ENCODE measurements at regions not wholly inside any gene's neighbourhood (a gene's known extent, or its start where the extent isn't known, plus 50 kb on each side); places are given as distances from the start of the nearest gene placed in this dataset.
"Not testable (repeated sequence)": the region's sequence is repeated elsewhere in the genome, so short reads cannot be mapped to it uniquely, and the experiment has no call there.

DNA sequence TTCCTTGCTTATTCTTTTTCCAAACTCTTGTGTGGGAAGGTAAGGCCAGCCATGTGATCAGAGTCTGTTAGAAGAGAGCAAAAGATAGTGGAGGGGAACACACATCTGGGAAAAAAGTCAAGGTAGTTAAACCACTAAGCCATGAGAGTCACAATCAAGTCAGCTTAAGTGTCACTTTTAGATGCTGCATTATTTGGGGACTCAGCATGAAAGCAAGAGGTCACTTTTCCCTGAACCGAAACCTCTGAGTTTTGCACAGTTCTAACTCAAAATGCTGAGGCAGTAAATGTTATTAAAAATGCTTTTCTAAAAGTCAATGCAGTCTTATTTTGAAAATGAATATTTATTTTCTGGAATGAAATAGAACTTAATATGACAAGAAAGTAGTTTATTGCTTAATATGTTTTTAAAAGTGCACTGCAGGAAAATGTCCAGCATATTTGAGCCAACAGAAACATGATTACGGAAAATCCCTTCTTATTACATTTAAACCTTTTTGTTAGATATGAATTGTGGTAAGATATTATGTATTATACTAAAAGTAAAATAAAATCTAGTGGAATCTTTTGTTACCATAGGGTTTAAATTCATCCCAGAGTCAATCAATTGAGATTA, 69.3 kb downstream of the RBM11 start:
- 30% methylated on average over 2 of the region's 2 CpGs for whole genome bisulfite sequencing (ENCODE audit: low lambda C conversion rate)
- no peaks in the 10 kb centered on the region for H3K79me2 ChIP-seq (ENCODE audit: insufficient read depth)
- CTCF ChIA-PET: no interaction called here

DNA sequence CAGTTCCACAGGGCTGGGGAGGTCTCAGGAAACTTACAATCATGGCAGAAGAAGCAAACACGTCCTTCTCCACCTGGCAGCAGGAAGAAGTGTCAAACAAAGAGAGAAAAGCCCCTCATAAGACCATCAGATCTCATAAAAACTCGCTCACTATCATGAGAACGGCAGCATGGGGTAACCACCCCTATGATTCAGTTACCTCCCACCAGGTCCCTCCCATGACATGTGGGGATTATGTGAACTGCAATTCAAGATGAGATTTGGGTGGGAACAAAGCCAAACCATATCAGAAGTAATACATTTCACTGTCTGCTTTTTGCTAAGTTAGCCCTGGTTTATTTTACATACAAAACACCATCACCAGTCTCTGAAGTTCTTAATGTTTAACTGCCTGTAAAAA, 68.5 kb downstream of the RBM11 start:
- H3K9me3 ChIP-seq: no peaks in the 10 kb centered on the region

More for the DNA sequence above, 69.3 kb downstream of the RBM11 start:
- no peaks in the 10 kb centered on the region for H3K4me1 ChIP-seq (ENCODE audit: control insufficient read depth in 1 of 2, insufficient read depth in 2 of 2, low read depth in 1 of 2, low read length in 1 of 2)
- H3K27ac ChIP-seq (ENCODE audit: low read depth in 2 of 2, low read length in 1 of 2): no peak overlapping the region
- H3F3A ChIP-seq (replicated peaks; ENCODE audit: insufficient read depth): no peaks in the 10 kb centered on the region
- POLR2A ChIA-PET: no interaction called here
- no peaks in the 10 kb centered on the region for H3K9me2 ChIP-seq
- H2AFZ ChIP-seq (ENCODE audit: low read depth): no peak overlapping the region
- TF ChIP-seq RFX5 (IDR thresholded peaks at IDR 0.05; ENCODE audit: low read length) (no peak), TEAD4 (IDR thresholded peaks at IDR 0.05; ENCODE audit: borderline replicate concordance, insufficient read depth) (no peak), MXI1 (IDR thresholded peaks at IDR 0.05; ENCODE audit: low read depth, low read length) (no peak), EZH2phosphoT487 (IDR thresholded peaks at IDR 0.05; ENCODE audit: borderline replicate concordance, low read depth) (no peak), RAD21 (IDR thresholded peaks at IDR 0.05; ENCODE audit: low read length) (no peak), POLR2AphosphoS5 (IDR thresholded peaks at IDR 0.05; ENCODE audit: low read depth, low read length) (no peak), RXRA (IDR thresholded peaks at IDR 0.05; ENCODE audit: borderline replicate concordance, low read depth) (no peak), SIN3A (IDR thresholded peaks at IDR 0.05; ENCODE audit: borderline replicate concordance, low read depth, low read length) (no peak), JUND (IDR thresholded peaks at IDR 0.05) (no peak), SMC3 (IDR thresholded peaks at IDR 0.05; ENCODE audit: low read depth, low read length) (no peak), GATA2 (CRISPR knock-in tag; IDR thresholded peaks at IDR 0.05) (no peak)
- TF ChIP-seq, protein P1, sequence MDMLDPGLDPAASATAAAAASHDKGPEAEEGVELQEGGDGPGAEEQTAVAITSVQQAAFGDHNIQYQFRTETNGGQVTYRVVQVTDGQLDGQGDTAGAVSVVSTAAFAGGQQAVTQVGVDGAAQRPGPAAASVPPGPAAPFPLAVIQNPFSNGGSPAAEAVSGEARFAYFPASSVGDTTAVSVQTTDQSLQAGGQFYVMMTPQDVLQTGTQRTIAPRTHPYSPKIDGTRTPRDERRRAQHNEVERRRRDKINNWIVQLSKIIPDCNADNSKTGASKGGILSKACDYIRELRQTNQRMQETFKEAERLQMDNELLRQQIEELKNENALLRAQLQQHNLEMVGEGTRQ (IDR thresholded peaks at IDR 0.05; ENCODE audit: borderline replicate concordance, low read depth, low read length): no peak
- TF ChIP-seq, protein P2, sequence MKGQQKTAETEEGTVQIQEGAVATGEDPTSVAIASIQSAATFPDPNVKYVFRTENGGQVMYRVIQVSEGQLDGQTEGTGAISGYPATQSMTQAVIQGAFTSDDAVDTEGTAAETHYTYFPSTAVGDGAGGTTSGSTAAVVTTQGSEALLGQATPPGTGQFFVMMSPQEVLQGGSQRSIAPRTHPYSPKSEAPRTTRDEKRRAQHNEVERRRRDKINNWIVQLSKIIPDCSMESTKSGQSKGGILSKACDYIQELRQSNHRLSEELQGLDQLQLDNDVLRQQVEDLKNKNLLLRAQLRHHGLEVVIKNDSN (IDR thresholded peaks at IDR 0.05; ENCODE audit: borderline replicate concordance, low read depth): no peak
- TF ChIP-seq, protein P3, sequence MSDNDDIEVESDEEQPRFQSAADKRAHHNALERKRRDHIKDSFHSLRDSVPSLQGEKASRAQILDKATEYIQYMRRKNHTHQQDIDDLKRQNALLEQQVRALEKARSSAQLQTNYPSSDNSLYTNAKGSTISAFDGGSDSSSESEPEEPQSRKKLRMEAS (IDR thresholded peaks at IDR 0.05; ENCODE audit: low read depth): no peak
- H3K4me3 ChIP-seq (ENCODE audit: low read depth in 2 of 2, low read length in 1 of 2): no peak overlapping the region
- H3K9me3 ChIP-seq: no peaks in the 10 kb centered on the region
- no peak overlapping the region for H3K4me2 ChIP-seq
- no peak for DNase-seq
- H3K36me3 ChIP-seq (replicated peaks in 1 of 2; ENCODE audit: control insufficient read depth in 1 of 2, insufficient read depth in 2 of 2, low read length in 1 of 2): no peaks in the 10 kb centered on the region
- H3K9ac ChIP-seq: no peak overlapping the region
- H3K27me3 ChIP-seq (ENCODE audit: insufficient read depth): peaks cover 10% of the 10 kb centered on the region; the same call in 1 of the 2 replicates
- H4K20me1 ChIP-seq (ENCODE audit: insufficient read depth): no peaks in the 10 kb centered on the region

DNA sequence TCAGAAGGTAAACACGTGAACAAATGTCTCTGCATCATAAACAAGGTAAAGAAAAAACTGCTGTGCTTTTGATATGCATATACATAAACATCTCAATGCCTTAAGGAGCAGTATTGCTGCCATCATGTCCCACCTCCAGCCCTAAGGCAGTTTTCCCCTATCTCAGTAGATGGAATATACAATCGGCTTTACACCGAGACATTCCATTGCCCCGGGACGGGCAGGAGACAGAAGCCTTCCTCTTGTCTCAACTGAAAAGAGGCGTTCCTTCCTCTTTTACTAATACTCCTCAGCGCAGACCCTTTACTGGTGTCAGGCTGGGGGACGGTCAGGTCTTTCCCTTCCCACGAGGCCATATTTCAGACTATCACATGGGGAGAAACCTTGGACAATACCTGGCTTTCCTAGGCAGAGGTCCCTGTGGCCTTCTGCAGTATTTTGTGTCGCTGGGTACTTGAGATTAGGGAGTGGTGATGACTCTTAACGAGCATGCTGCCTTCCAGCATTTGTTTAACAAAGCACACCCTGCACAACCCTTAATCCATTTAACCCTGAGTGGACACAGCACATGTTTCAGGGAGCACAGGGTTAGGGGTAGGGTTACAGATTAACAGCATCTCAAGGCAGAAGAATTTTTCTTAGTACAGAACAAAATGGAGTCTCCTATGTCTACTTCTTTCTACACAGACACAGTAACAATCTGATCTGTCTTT, 65.4 kb downstream of the RBM11 start:
- H2AFZ ChIP-seq (ENCODE audit: low read depth); H3K4me1 ChIP-seq (ENCODE audit: control insufficient read depth in 1 of 2, insufficient read depth in 2 of 2, low read depth in 1 of 2, low read length in 1 of 2); H3K4me2 ChIP-seq; H3K9me3 ChIP-seq; H3K27ac ChIP-seq (ENCODE audit: low read depth in 2 of 2, low read length in 1 of 2); POLR2A ChIA-PET; CTCF ChIA-PET; H3K9ac ChIP-seq; DNase-seq; H3K9me2 ChIP-seq; H4K20me1 ChIP-seq (ENCODE audit: insufficient read depth); H3K79me2 ChIP-seq (ENCODE audit: insufficient read depth); H3F3A ChIP-seq (replicated peaks; ENCODE audit: insufficient read depth); H3K4me3 ChIP-seq (ENCODE audit: low read depth in 2 of 2, low read length in 1 of 2); H3K36me3 ChIP-seq (replicated peaks in 1 of 2; ENCODE audit: control insufficient read depth in 1 of 2, insufficient read depth in 2 of 2, low read length in 1 of 2): not testable (repeated sequence)
- H3K27me3 ChIP-seq (ENCODE audit: insufficient read depth): peaks cover 11% of the 10 kb centered on the region; the same call in 1 of the 2 replicates
- 3% methylated on average over 11 of the region's 11 CpGs for whole genome bisulfite sequencing (ENCODE audit: low lambda C conversion rate)

More for the DNA sequence above, 68.5 kb downstream of the RBM11 start:
- ChIA-PET CTCF (no interaction called here), POLR2A (no interaction called here)
- Histone ChIP-seq H3K4me3 (ENCODE audit: low read depth in 2 of 2, low read length in 1 of 2) (no peak overlapping the region), H3K36me3 (replicated peaks in 1 of 2; ENCODE audit: control insufficient read depth in 1 of 2, insufficient read depth in 2 of 2, low read length in 1 of 2) (no peaks in the 10 kb centered on the region), H3K27me3 (ENCODE audit: insufficient read depth) (peaks cover 11% of the 10 kb centered on the region; the same call in 1 of the 2 replicates), H3K9ac (no peak overlapping the region), H3F3A (replicated peaks; ENCODE audit: insufficient read depth) (no peaks in the 10 kb centered on the region), H3K27ac (ENCODE audit: low read depth in 2 of 2, low read length in 1 of 2) (no peak overlapping the region), H3K4me2 (no peak overlapping the region), H4K20me1 (ENCODE audit: insufficient read depth) (no peaks in the 10 kb centered on the region), H2AFZ (ENCODE audit: low read depth) (no peak overlapping the region), H3K79me2 (ENCODE audit: insufficient read depth) (no peaks in the 10 kb centered on the region), H3K9me2 (no peaks in the 10 kb centered on the region), H3K4me1 (ENCODE audit: control insufficient read depth in 1 of 2, insufficient read depth in 2 of 2, low read depth in 1 of 2, low read length in 1 of 2) (no peaks in the 10 kb centered on the region)
- WGBS (ENCODE audit: low lambda C conversion rate): 0% methylated on average over 3 of the region's 3 CpGs
- DNase-seq: no peak
- TF ChIP-seq TCF12 (IDR thresholded peaks at IDR 0.05) (no peak), TEAD4 (IDR thresholded peaks at IDR 0.05; ENCODE audit: borderline replicate concordance, insufficient read depth) (no peak), RCOR1 (IDR thresholded peaks at IDR 0.05; ENCODE audit: low read length) (no peak), FOSL2 (IDR thresholded peaks at IDR 0.05; ENCODE audit: borderline replicate concordance, low read depth) (no peak), NFIC (IDR thresholded peaks at IDR 0.05; ENCODE audit: borderline replicate concordance) (no peak), TAF1 (IDR thresholded peaks at IDR 0.05; ENCODE audit: borderline replicate concordance, low read depth, low read length) (no peak)

Measured in SK-N-SH (cell line).